MCF 10A (cell line): ENCODE measurements at regions not wholly inside any gene's neighbourhood (a gene's known extent, or its start where the extent isn't known, plus 50 kb on each side); places are given as distances from the start of the nearest gene placed in this dataset.

Experiments
- BruUV-seq: library from RNA; stranded (reverse); fragments of 400-500 nt; replicated peaks from 2 replicates; lab custom pipeline; 2021; lab: Mats Ljungman, UMichigan
- CTCF ChIA-PET: fragments of 300-600 bp; sonication (Branson Sonifier 250); formaldehyde crosslinking; extraction: SDS; loops from one replicate; lab custom pipeline; 2021; ENCODE audit warnings: antibody characterized with exemption, inconsistent platforms; lab: Yijun Ruan, JAX
- POLR2A ChIA-PET: fragments of 300-600, 350-650 bp; sonication (Branson Sonifier 250); formaldehyde crosslinking; extraction: SDS; loops from one replicate; lab custom pipeline; 2020; ENCODE audit warnings: antibody characterized with exemption, inconsistent platforms; lab: Yijun Ruan, JAX
- DNase-seq: peaks from one replicate; pipeline ENCODE4 v3.0.0-alpha.2; 2018; ENCODE audit not compliant: unreplicated experiment
- H3K27ac Mint-ChIP-seq: one replicate; pipeline ENCODE4 v1.8.0; 2022; ENCODE audit warnings: mild to moderate bottlenecking, low read depth, mixed read lengths; ENCODE audit not compliant: unreplicated experiment
- H3K27me3 Mint-ChIP-seq: one replicate; pipeline ENCODE4 v1.8.0; 2022; ENCODE audit warnings: mixed read lengths; ENCODE audit not compliant: insufficient read depth, unreplicated experiment
- H3K36me3 Mint-ChIP-seq: one replicate; pipeline ENCODE4 v1.8.0; 2022; ENCODE audit warnings: mild to moderate bottlenecking, moderate library complexity, mixed read lengths; ENCODE audit not compliant: insufficient read depth, unreplicated experiment
- H3K4me1 Mint-ChIP-seq: one replicate; pipeline ENCODE4 v1.8.0; 2022; ENCODE audit warnings: mixed read lengths; ENCODE audit not compliant: insufficient read depth, unreplicated experiment
- H3K4me3 Mint-ChIP-seq: one replicate; pipeline ENCODE4 v1.8.0; 2022; ENCODE audit warnings: mild to moderate bottlenecking, moderate library complexity, mixed read lengths; ENCODE audit not compliant: unreplicated experiment
- H3K9me3 Mint-ChIP-seq: one replicate; pipeline ENCODE4 v1.8.0; 2022; ENCODE audit warnings: mixed read lengths; ENCODE audit not compliant: unreplicated experiment
- intact Hi-C: fragments of 100-400 bp; cut with micrococcal nuclease; formaldehyde crosslinking; loops from 2 replicates; pipeline ENCODE4 v1.14.1; 2022
- TF ChIP-seq, protein P1 (sequence below): fragments of 200-600 bp; IDR thresholded peaks from one replicate; pipeline ENCODE4 v1.8.0; 2022; ENCODE audit warnings: antibody characterized with exemption, mild to moderate bottlenecking; ENCODE audit not compliant: unreplicated experiment

DNA sequence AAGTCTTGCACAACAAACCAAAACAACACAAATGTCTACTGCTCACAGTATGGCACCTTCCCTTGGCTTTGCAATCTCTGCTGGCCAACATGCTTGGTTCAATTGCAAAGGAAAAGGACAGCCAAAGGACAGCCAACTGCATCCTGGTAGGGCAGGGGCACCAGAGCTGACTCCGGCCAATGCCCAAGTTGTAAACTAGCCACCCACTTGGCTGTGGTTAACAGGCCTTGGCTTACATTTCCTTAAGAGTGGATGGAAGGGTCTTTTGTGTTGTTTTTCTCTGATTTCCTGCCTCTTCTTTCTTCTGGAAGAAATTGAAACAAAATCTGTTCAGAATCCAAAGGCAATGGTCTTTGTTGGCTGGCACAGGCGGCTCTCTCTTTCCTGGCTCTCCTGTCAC is 119.1 kb upstream of the TRIB2 start:
- no peak for DNase-seq
- Mint-ChIP-seq H3K27ac (no peak overlapping the region), H3K27me3 (no peaks in the 10 kb centered on the region), H3K9me3 (no peaks in the 10 kb centered on the region), H3K4me3 (no peak overlapping the region), H3K4me1 (peaks cover 5% of the 10 kb centered on the region), H3K36me3 (no peaks in the 10 kb centered on the region)
- intact Hi-C loops, result no loop called here
- TF ChIP-seq, protein P1, sequence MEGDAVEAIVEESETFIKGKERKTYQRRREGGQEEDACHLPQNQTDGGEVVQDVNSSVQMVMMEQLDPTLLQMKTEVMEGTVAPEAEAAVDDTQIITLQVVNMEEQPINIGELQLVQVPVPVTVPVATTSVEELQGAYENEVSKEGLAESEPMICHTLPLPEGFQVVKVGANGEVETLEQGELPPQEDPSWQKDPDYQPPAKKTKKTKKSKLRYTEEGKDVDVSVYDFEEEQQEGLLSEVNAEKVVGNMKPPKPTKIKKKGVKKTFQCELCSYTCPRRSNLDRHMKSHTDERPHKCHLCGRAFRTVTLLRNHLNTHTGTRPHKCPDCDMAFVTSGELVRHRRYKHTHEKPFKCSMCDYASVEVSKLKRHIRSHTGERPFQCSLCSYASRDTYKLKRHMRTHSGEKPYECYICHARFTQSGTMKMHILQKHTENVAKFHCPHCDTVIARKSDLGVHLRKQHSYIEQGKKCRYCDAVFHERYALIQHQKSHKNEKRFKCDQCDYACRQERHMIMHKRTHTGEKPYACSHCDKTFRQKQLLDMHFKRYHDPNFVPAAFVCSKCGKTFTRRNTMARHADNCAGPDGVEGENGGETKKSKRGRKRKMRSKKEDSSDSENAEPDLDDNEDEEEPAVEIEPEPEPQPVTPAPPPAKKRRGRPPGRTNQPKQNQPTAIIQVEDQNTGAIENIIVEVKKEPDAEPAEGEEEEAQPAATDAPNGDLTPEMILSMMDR, result no peak
- BruUV-seq, result no TSS peak
- POLR2A ChIA-PET, result no interaction called here
- CTCF ChIA-PET, result no interaction called here

DNA sequence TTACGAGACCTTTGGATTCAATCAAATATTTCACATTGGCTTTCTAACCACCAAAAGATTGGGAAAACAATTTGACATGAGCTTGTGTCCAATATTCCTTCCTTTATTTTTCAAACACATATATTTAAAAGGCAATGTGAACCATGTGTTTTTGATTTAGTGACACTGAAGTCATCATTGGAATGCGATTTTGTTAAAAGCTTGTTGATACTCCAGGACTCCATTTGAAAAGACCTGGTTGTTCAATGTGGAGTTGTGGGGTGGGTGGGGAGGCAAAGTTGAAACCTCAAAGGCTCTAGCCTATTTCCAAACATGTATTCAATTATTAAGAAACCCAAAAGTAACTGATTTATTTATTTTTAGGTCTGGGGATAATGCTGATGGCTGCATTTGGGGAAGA is 114.1 kb upstream of the TRIB2 start:
- TF ChIP-seq, protein P1, result no peak
- POLR2A ChIA-PET, result interaction anchor here (0.6 to 1.3 kb wide), 3 partner anchors 11 to 23 kb away, joined by 3 to 5 read pairs (median 3); no protein-coding TSS in a partner anchor
- no peaks in the 10 kb centered on the region for H3K36me3 Mint-ChIP-seq
- H3K27me3 Mint-ChIP-seq, result no peaks in the 10 kb centered on the region
- H3K9me3 Mint-ChIP-seq, result no peaks in the 10 kb centered on the region
- CTCF ChIA-PET, result no interaction called here
- no TSS peak for BruUV-seq
- no peak overlapping the region for H3K4me3 Mint-ChIP-seq
- H3K27ac Mint-ChIP-seq, result no peak overlapping the region
- no peaks in the 10 kb centered on the region for H3K4me1 Mint-ChIP-seq
- intact Hi-C loops, result no loop called here
- no peak for DNase-seq

GRCh38 chr2:12603781-12604295 is 112.9 kb upstream of the TRIB2 start:
- DNase-seq, result no peak
- Mint-ChIP-seq H3K36me3 (no peaks in the 10 kb centered on the region), H3K4me1 (peaks cover 5% of the 10 kb centered on the region), H3K4me3 (no peak overlapping the region), H3K27me3 (no peaks in the 10 kb centered on the region), H3K9me3 (no peaks in the 10 kb centered on the region), H3K27ac (no peak overlapping the region)
- no TSS peak for BruUV-seq
- ChIA-PET POLR2A (interaction anchor here (0.7 to 1.5 kb wide), 3 partner anchors 9 to 394 kb away, joined by 3 read pairs; no protein-coding TSS in a partner anchor), CTCF (interaction anchor here (0.6 to 0.7 kb wide), 2 partner anchors 11 to 332 kb away, joined by 3 read pairs; no protein-coding TSS in a partner anchor)
- intact Hi-C loops, result no loop called here
- TF ChIP-seq, protein P1, result no peak

- H3K4me1 Mint-ChIP-seq, result peaks cover 5% of the 10 kb centered on the region
- POLR2A ChIA-PET, result interaction anchor here (1.5 kb wide), 1 partner anchor 112 kb away, joined by 3 read pairs; no protein-coding TSS in a partner anchor
- no peaks in the 10 kb centered on the region for H3K27me3 Mint-ChIP-seq
- no peaks in the 10 kb centered on the region for H3K9me3 Mint-ChIP-seq
- intact Hi-C loops, result no loop called here
- H3K27ac Mint-ChIP-seq, result no peak overlapping the region
- no peaks in the 10 kb centered on the region for H3K36me3 Mint-ChIP-seq
- no peak overlapping the region for H3K4me3 Mint-ChIP-seq
- no peak for DNase-seq
- no TSS peak for BruUV-seq
- CTCF ChIA-PET, result interaction anchor here (0.6 to 0.7 kb wide), 2 partner anchors 12 to 332 kb away, joined by 3 read pairs; no protein-coding TSS in a partner anchor
- TF ChIP-seq, protein P1, result no peak
These were observed 112.4 kb upstream of the TRIB2 start for GRCh38 chr2:12604341-12604740.
